KMS-11 (cell line): ENCODE measurements at regions not wholly inside any gene's neighbourhood (a gene's known extent, or its start where the extent isn't known, plus 50 kb on each side); places are given as distances from the start of the nearest gene placed in this dataset.

Experiments
- H2AFZ ChIP-seq: fragments of 200-600 bp; sonication (generic); 2 replicates; pipeline ENCODE4 v1.6.1; 2016; ENCODE audit warnings: antibody characterized with exemption, mixed run types, low read depth
- H3K27ac ChIP-seq: fragments of 200-600 bp; sonication (generic); 2 replicates; pipeline ENCODE4 v1.6.1; 2016; ENCODE audit warnings: mild to moderate bottlenecking, mixed run types
- H3K27me3 ChIP-seq: fragments of 200-600 bp; sonication (generic); 2 replicates; pipeline ENCODE4 v1.6.1; 2017; ENCODE audit warnings: mild to moderate bottlenecking, low read depth, mixed run types, moderate library complexity; ENCODE audit not compliant: insufficient read depth
- H3K36me3 ChIP-seq: fragments of 200-600 bp; sonication (generic); 2 replicates; pipeline ENCODE4 v1.6.1; 2017; ENCODE audit warnings: mild to moderate bottlenecking, mixed run types; ENCODE audit not compliant: insufficient read depth
- H3K4me1 ChIP-seq: fragments of 200-600 bp; sonication (generic); 2 replicates; pipeline ENCODE4 v1.6.1; 2016; ENCODE audit warnings: mild to moderate bottlenecking, low read depth, mixed run types; ENCODE audit not compliant: poor library complexity, severe bottlenecking
- H3K4me2 ChIP-seq: fragments of 200-600 bp; sonication (generic); 2 replicates; pipeline ENCODE4 v1.7.0; 2016; ENCODE audit warnings: mild to moderate bottlenecking, mixed run types
- H3K4me3 ChIP-seq: fragments of 200-600 bp; sonication (generic); IDR thresholded peaks from 2 replicates; pipeline ENCODE4 v1.6.1; 2017; ENCODE audit warnings: low read depth, low read length, mixed read lengths; ENCODE audit not compliant: insufficient read depth
- H3K79me2 ChIP-seq: fragments of 200-600 bp; sonication (generic); 2 replicates; pipeline ENCODE4 v1.6.1; 2016; ENCODE audit warnings: low read depth, mixed run types; ENCODE audit not compliant: insufficient read depth
- H3K9ac ChIP-seq: fragments of 200-600 bp; sonication (generic); 2 replicates; pipeline ENCODE4 v1.6.1; 2016; ENCODE audit warnings: mild to moderate bottlenecking, mixed run types
- H4K20me1 ChIP-seq: fragments of 200-600 bp; sonication (generic); 2 replicates; pipeline ENCODE4 v1.6.1; 2016; ENCODE audit warnings: mild to moderate bottlenecking, mixed run types; ENCODE audit not compliant: insufficient read depth
- CTCF ChIP-seq: fragments of 200-600 bp; sonication (generic); conservative IDR thresholded peaks from 2 replicates; pipeline ENCODE4 v1.6.1; 2017; ENCODE audit warnings: low read depth, mild to moderate bottlenecking, antibody characterized with exemption, low read length, moderate library complexity, mixed read lengths

GRCh38 chr4:59223292-59223941, 1976.7 kb upstream of the ADGRL3 start:
- no peaks in the 10 kb centered on the region for H3K36me3 ChIP-seq
- no peaks in the 10 kb centered on the region for H4K20me1 ChIP-seq
- no peak overlapping the region for H3K27ac ChIP-seq
- no peak overlapping the region for H3K4me2 ChIP-seq
- H3K79me2 ChIP-seq = no peaks in the 10 kb centered on the region
- H3K9ac ChIP-seq = no peak overlapping the region
- H3K4me3 ChIP-seq = no peak overlapping the region
- H3K27me3 ChIP-seq = no peaks in the 10 kb centered on the region
- no peak overlapping the region for H2AFZ ChIP-seq
- no peaks in the 10 kb centered on the region for H3K4me1 ChIP-seq
- TF ChIP-seq CTCF = no peak

- no peak for TF ChIP-seq CTCF
- Histone ChIP-seq H3K4me1 (no peaks in the 10 kb centered on the region), H3K4me2 (no peak overlapping the region), H3K36me3 (no peaks in the 10 kb centered on the region), H4K20me1 (no peaks in the 10 kb centered on the region), H2AFZ (no peak overlapping the region), H3K9ac (no peak overlapping the region), H3K27ac (no peak overlapping the region), H3K4me3 (no peak overlapping the region), H3K79me2 (no peaks in the 10 kb centered on the region), H3K27me3 (no peaks in the 10 kb centered on the region)
These were observed 1961.9 kb upstream of the ADGRL3 start for GRCh38 chr4:59238212-59238611.

- H2AFZ ChIP-seq = no peak overlapping the region
- no peak overlapping the region for H3K4me2 ChIP-seq
- no peaks in the 10 kb centered on the region for H3K4me1 ChIP-seq
- no peak overlapping the region for H3K9ac ChIP-seq
- no peaks in the 10 kb centered on the region for H3K79me2 ChIP-seq
- H3K4me3 ChIP-seq = no peak overlapping the region
- H4K20me1 ChIP-seq = no peaks in the 10 kb centered on the region
- no peaks in the 10 kb centered on the region for H3K27me3 ChIP-seq
- H3K27ac ChIP-seq = no peak overlapping the region
- no peak for TF ChIP-seq CTCF
- no peaks in the 10 kb centered on the region for H3K36me3 ChIP-seq
These were observed 1960.1 kb upstream of the ADGRL3 start for GRCh38 chr4:59240011-59240410.

- H3K4me2 ChIP-seq = no peak overlapping the region
- TF ChIP-seq CTCF = no peak
- no peaks in the 10 kb centered on the region for H4K20me1 ChIP-seq
- no peak overlapping the region for H3K4me3 ChIP-seq
- H3K36me3 ChIP-seq = no peaks in the 10 kb centered on the region
- no peak overlapping the region for H2AFZ ChIP-seq
- H3K4me1 ChIP-seq = no peaks in the 10 kb centered on the region
- no peak overlapping the region for H3K9ac ChIP-seq
- H3K27me3 ChIP-seq = no peaks in the 10 kb centered on the region
- no peak overlapping the region for H3K27ac ChIP-seq
- H3K79me2 ChIP-seq = no peaks in the 10 kb centered on the region
These were observed 1957.1 kb upstream of the ADGRL3 start for GRCh38 chr4:59243038-59243437.
